Spleen (tissue), 11 donors: ENCODE measurements at regions not wholly inside any gene's neighbourhood (a gene's known extent, or its start where the extent isn't known, plus 50 kb on each side); places are given as distances from the start of the nearest gene placed in this dataset.

Source experiments
- DNase-seq: peaks from one replicate; pipeline ENCODE4 v3.0.0-alpha.2; 2020
- H3K27ac ChIP-seq, 8 donors: fragments of 200-600 bp; sonication (generic) in 7 of 8; 1 replicate in 4 of 8; 2 replicates in 4 of 8; pipeline versions ENCODE4 v1.5.0 to v1.8.0; 2016 to 2021; ENCODE audit warnings: inconsistent platforms in 4 of 8, mild to moderate bottlenecking in 4 of 8, moderate library complexity in 1 of 8
- H3K27me3 ChIP-seq, 7 donors: fragments of 200-600 bp; sonication (generic) in 6 of 7; replicated peaks in 1 of 7; 1 replicate in 4 of 7; 2 replicates in 3 of 7; pipeline versions ENCODE4 v1.5.0 to v1.8.0; 2016 to 2021; ENCODE audit warnings: inconsistent platforms in 3 of 7, mild to moderate bottlenecking in 1 of 7
- H3K36me3 ChIP-seq, 6 donors: fragments of 200-600 bp; sonication (generic) in 5 of 6; 1 replicate in 4 of 6; 2 replicates in 2 of 6; pipeline versions ENCODE4 v1.5.0 to v1.8.0; 2016 to 2021; ENCODE audit warnings: inconsistent platforms in 2 of 6
- H3K4me1 ChIP-seq, 6 donors: fragments of 200-600 bp; sonication (generic) in 5 of 6; 1 replicate in 3 of 6; 2 replicates in 3 of 6; pipeline versions ENCODE4 v1.5.0 to v1.8.0; 2016 to 2021; ENCODE audit warnings: inconsistent platforms in 3 of 6
- H3K4me3 ChIP-seq, 8 donors: fragments of 200-600 bp; sonication (generic) in 7 of 8; 1 replicate in 4 of 8; 2 replicates in 4 of 8; pipeline versions ENCODE4 v1.5.0 to v1.8.0; 2016 to 2021; ENCODE audit warnings: inconsistent platforms in 4 of 8, mild to moderate bottlenecking in 4 of 8, moderate library complexity in 2 of 8
- H3K9me3 ChIP-seq, 8 donors: fragments of 200-600 bp; sonication (generic) in 7 of 8; 1 replicate in 4 of 8; 2 replicates in 4 of 8; pipeline versions ENCODE4 v1.5.0 to v1.8.0; 2016 to 2021; ENCODE audit warnings: inconsistent platforms in 4 of 8
- CTCF ChIP-seq, 11 experiments: fragments of 200-600 bp in 7 of 11; fragments of 450-650 bp in 4 of 11; sonication (generic) in 4 of 11; IDR thresholded peaks in 8 of 11; conservative IDR thresholded peaks in 3 of 11; 1 replicate in 7 of 11; 2 replicates in 4 of 11; pipeline versions ENCODE4 v1.4.0 to v1.8.0; 2016 to 2021; ENCODE audit warnings: antibody characterized with exemption in 11 of 11, inconsistent platforms in 4 of 11, mild to moderate bottlenecking in 1 of 11
- POLR2A ChIP-seq, 3 donors: fragments of 450-650 bp; IDR thresholded peaks; one replicate each; pipeline ENCODE4 v1.5.1; 2017; ENCODE audit warnings: antibody characterized with exemption in 3 of 3, mild to moderate bottlenecking in 1 of 3
- POLR2AphosphoS5 ChIP-seq, 3 donors: sonication (generic); formaldehyde crosslinking; IDR thresholded peaks; one replicate each; pipeline ENCODE4 v1.5.1; 2017; ENCODE audit warnings: antibody characterized with exemption in 3 of 3
- WGBS, 5 donors: extraction: QIAGEN DNeasy Blood & Tissue Kit in 3 of 5; methylation state at CpG; one replicate each; pipeline versions ENCODE4 v1.1.5 to v1.1.7; 2013 to 2018; 5-methylcytosine and 5-hydroxymethylcytosine counted together
- intact Hi-C: fragments of 100-400 bp; cut with DNase I; formaldehyde crosslinking; loops from one replicate; pipeline ENCODE4 v1.15.0; 2023; ENCODE audit warnings: low total_unique reads
- donor health status: healthy with polysubstance abuse.
- donor health status: DM: no; HTN: no; CAD: no; lungs with moderate emphysema.
- donor health status: DM: no; HTN: no; CAD: no.
- donor health status: Bipolar disorder and iron deficiency.
- donor health status: healthy.
- donor health status: DM: no; HTN: no; CAD: no.
- donor health status: DM: yes; HTN: yes; CAD: no.

- Histone ChIP-seq H3K4me1 (peaks cover 0 to 5% (median 0%) of the 10 kb centered on the region in 6 donors), H3K27ac (no peak overlapping the region), H3K9me3 (no peaks in the 10 kb centered on the region), H3K27me3 (no peaks in the 10 kb centered on the region), H3K36me3 (no peaks in the 10 kb centered on the region), H3K4me3 (no peak overlapping the region)
- intact Hi-C loops: no loop called here
- 74 to 88% (median 86%) methylated on average over 11 of the region's 11 CpGs for WGBS, 5 donors
- TF ChIP-seq POLR2A (IDR thresholded peaks at IDR 0.05): no peak
- TF ChIP-seq POLR2AphosphoS5 (IDR thresholded peaks at IDR 0.05): no peak
- no peak for TF ChIP-seq CTCF (IDR thresholded peaks at IDR 0.05 in 8 of 11, conservative IDR thresholded peaks at IDR 0.05 in 3 of 11)
- DNase-seq: no peak
Measured at GRCh38 chr6:14516956-14517355, 399.4 kb downstream of the CD83 start.

- peaks cover 0 to 5% (median 0%) of the 10 kb centered on the region in 6 donors for H3K4me1 ChIP-seq
- intact Hi-C loops: no loop called here
- no peak overlapping the region for H3K27ac ChIP-seq
- TF ChIP-seq POLR2AphosphoS5 (IDR thresholded peaks at IDR 0.05): no peak
- TF ChIP-seq CTCF (IDR thresholded peaks at IDR 0.05 in 8 of 11, conservative IDR thresholded peaks at IDR 0.05 in 3 of 11): no peak
- TF ChIP-seq POLR2A (IDR thresholded peaks at IDR 0.05): no peak
- no peak for DNase-seq
- H3K4me3 ChIP-seq: no peak overlapping the region
- no peaks in the 10 kb centered on the region for H3K36me3 ChIP-seq
- H3K27me3 ChIP-seq: no peaks in the 10 kb centered on the region
- WGBS, 5 donors: 90 to 97% (median 92%) methylated on average over 7 of the region's 7 CpGs
- no peaks in the 10 kb centered on the region for H3K9me3 ChIP-seq
Measured at GRCh38 chr6:14517516-14518105, 400.0 kb downstream of the CD83 start.

GRCh38 chr6:14518515-14519217 lies 401.1 kb downstream of the CD83 start:
- TF ChIP-seq CTCF (IDR thresholded peaks at IDR 0.05 in 8 of 11, conservative IDR thresholded peaks at IDR 0.05 in 3 of 11) (no peak), POLR2A (IDR thresholded peaks at IDR 0.05) (no peak), POLR2AphosphoS5 (IDR thresholded peaks at IDR 0.05) (no peak)
- H3K36me3 ChIP-seq: no peaks in the 10 kb centered on the region
- intact Hi-C loops: no loop called here
- no peak overlapping the region for H3K27ac ChIP-seq
- DNase-seq: no peak
- H3K4me1 ChIP-seq: peaks cover 0 to 5% (median 0%) of the 10 kb centered on the region in 6 donors
- no peak overlapping the region for H3K4me3 ChIP-seq
- no peaks in the 10 kb centered on the region for H3K27me3 ChIP-seq
- 82 to 89% (median 87%) methylated on average over 14 of the region's 14 CpGs for WGBS, 5 donors
- no peaks in the 10 kb centered on the region for H3K9me3 ChIP-seq

GRCh38 chr6:14520029-14520428 lies 402.5 kb downstream of the CD83 start:
- Histone ChIP-seq H3K27ac (no peak overlapping the region), H3K9me3 (no peaks in the 10 kb centered on the region), H3K27me3 (no peaks in the 10 kb centered on the region), H3K36me3 (no peaks in the 10 kb centered on the region), H3K4me3 (no peak overlapping the region), H3K4me1 (peaks cover 0 to 5% (median 0%) of the 10 kb centered on the region in 6 donors)
- TF ChIP-seq POLR2A (IDR thresholded peaks at IDR 0.05): no peak
- no peak for TF ChIP-seq POLR2AphosphoS5 (IDR thresholded peaks at IDR 0.05)
- TF ChIP-seq CTCF (IDR thresholded peaks at IDR 0.05 in 8 of 11, conservative IDR thresholded peaks at IDR 0.05 in 3 of 11): no peak
- intact Hi-C loops: no loop called here
- WGBS, 5 donors: 89 to 100% (median 96%) methylated on average over 1 to 2 of the region's 2 CpGs
- DNase-seq: no peak
